Activated CD4-positive, alpha-beta T cell treated with anti-CD3 and anti-CD28 coated beads, Interleukin-2, Interleukin-4, amounts not matched to agents 100 ng/mL and 50 ng/mL, durations not matched to agents 16 hours and 8 hours (primary cell): ENCODE measurements at regions not wholly inside any gene's neighbourhood (a gene's known extent, or its start where the extent isn't known, plus 50 kb on each side); places are given as distances from the start of the nearest gene placed in this dataset.

ENCODE experiments used
- DNase-seq: peaks from one replicate; pipeline ENCODE4 v3.0.0-alpha.2; 2020; ENCODE audit warnings: low spot score

DNA sequence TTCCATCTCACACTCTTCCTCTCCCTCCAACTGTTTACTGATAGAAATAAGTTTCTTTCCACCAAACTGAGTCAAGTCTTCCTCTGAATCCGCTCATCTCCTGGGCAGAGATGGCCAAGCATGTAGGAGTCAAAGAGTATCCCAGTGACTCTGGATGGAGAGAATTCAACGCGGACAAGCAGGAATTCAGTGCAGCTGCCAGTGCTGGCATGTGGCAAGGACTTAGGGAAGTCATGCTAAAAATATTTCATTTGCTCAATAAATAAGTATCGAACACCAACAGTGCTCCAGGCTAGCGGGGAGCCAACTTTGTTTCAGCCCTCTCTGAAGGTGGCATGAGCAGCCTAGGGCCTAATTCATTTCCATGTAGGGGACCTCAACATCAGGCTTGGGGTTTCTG, 351.6 kb upstream of the ZMIZ1 start:
- no peak for DNase-seq

DNA sequence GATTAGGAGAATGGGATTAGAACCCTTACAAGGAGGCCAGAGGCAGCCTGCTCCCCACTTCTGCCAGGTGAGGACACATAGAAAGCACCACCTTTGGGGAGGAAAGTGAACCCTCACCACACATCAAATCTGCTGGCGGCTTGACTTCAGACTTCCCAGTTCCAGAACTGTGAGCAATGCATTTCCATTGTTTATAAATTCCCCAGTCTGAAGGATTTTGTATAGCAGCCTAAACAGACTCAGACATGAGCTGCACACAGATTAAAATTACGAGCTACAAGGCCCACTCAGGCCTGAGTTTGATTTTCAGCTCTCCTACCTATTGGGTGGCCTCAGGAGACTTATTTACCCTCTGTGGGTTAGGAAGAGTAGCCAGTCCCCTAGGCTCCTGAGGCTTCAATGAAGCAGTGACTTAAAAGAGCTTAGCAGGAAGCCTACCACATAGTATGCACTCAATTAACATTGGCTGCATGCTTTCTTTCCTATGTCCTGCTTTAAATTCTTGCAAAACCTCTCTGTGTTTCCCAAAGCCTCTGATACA, 350.7 kb upstream of the ZMIZ1 start:
- no peak for DNase-seq

DNA sequence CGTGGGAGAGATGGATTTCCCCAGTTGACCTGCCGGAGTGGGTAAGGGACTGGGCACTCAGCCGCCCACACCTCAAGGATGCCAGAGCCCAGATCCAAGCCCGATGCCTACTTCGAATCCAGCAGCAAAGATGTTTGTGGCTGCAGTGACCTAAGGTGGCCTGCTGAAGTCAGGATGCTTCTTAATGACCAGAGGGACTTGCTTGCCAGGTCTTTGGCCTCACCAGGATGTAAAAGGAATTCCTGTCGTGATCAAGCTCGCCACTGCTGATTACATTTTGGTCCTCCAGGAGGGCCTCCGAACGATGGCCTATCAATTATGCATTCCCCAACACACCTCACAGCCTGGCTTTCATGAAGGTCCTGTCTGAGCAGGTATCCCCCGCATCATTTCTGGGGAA, 349.5 kb upstream of the ZMIZ1 start:
- DNase-seq = no peak

DNA sequence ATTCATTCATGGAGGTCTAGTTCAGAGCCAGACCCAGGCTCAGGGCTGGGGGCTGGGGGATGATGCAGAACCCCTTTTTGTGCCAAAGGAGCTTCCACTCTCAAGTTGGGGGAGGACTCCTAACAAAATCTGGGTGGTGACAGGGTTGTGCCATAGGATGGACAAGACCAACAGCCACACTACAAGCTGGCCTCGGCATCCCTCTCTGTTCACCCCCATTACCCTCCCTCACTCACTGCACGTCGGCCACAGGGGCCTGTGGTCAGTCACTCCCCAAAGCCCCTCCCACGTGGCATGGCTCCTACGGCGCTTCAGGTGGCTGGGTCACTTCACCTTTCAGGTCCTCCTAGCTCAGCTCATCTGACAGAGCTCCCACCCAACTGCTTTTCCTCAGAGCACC, 348.7 kb upstream of the ZMIZ1 start:
- no peak for DNase-seq

DNA sequence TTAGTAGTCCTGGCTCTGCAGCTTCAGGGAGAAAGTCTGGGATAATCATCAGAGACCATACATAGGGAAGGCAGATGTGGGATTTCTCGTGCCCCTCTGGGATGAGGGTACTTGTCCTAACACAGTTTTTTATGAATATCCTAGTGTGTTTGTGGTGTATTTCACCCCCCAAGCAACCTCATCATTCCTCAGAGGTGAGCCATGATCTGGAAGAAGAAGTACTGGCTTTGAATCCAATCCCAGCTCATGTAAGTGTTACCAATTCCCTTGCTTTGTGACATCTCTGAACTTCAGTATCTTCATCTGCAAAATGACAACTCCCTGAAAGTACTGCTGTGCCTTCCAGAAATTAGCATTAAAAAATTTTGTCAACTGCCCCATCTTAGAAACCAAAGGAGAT, 347.5 kb upstream of the ZMIZ1 start:
- no peak for DNase-seq

- DNase-seq = no peak
These were observed 343.9 kb upstream of the ZMIZ1 start for GRCh38 chr10:78724846-78725245.

- DNase-seq = no peak
These were observed 342.6 kb upstream of the ZMIZ1 start for GRCh38 chr10:78726171-78726570.

- no peak for DNase-seq
These were observed 341.5 kb upstream of the ZMIZ1 start for GRCh38 chr10:78727251-78727650.

DNA sequence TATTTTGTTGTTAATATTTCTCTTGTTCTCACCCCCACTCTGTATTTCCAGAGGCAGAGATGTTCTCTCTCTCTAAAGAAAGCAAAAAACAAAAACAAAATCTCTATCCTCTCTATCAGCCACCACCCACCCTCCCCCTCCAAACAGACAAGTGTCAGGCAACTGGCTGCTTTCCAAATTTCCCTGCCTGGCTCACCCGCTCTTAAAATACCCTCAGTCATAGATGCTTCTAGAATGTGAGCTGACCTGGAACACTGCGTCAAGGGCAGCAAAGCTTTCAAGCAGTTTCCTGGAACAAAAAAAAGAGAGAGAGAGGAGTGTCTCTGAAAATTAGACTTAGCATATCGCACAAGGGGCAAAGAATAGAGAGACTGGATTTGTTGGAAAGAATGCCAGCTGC, 341.0 kb upstream of the ZMIZ1 start:
- no peak for DNase-seq

GRCh38 chr10:78728176-78728575, 340.6 kb upstream of the ZMIZ1 start:
- DNase-seq = no peak

GRCh38 chr10:78729366-78729765, 339.4 kb upstream of the ZMIZ1 start:
- no peak for DNase-seq

- DNase-seq = no peak
These were observed 339.0 kb upstream of the ZMIZ1 start for GRCh38 chr10:78729800-78730199.

GRCh38 chr10:78730754-78731153, 338.0 kb upstream of the ZMIZ1 start:
- no peak for DNase-seq

DNA sequence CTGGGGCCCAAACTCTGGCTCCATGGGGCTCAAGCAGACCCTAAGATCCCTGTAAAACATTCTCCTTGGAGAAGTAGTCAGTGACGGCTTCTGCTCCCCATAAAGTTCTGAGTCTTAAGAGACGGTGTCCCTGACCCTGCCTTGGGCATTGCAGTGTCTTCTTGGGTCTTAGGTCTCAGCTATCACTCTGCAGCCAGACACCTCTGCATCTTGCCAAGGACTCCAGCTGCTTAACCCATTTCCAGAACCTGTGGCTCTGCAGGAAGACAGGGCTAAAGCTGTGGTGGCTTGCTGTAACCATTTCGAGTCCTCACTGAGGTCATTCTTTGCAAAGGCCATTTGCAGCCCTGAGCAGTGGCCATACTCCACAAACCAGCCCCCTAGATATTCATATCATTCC, 337.1 kb upstream of the ZMIZ1 start:
- no peak for DNase-seq

DNA sequence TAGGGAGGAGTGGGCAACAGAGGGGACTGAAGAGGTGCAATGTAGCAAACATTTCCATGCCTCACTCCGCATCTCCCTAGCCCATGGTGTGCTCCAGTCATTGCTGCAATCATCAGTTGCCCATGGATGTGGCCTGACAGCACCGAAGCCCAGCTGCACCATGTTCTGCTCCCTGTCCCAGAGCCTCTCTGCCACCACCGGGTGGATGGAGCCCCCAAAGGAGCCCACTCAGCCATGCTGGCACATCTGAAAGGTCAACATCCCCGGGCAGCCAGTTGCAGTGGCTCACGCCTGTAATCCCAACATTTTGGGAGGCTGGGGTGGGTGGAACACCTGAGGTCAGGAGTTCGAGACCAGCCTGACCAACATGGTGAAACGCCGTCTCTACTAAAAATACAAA, 336.4 kb upstream of the ZMIZ1 start:
- no peak for DNase-seq

DNA sequence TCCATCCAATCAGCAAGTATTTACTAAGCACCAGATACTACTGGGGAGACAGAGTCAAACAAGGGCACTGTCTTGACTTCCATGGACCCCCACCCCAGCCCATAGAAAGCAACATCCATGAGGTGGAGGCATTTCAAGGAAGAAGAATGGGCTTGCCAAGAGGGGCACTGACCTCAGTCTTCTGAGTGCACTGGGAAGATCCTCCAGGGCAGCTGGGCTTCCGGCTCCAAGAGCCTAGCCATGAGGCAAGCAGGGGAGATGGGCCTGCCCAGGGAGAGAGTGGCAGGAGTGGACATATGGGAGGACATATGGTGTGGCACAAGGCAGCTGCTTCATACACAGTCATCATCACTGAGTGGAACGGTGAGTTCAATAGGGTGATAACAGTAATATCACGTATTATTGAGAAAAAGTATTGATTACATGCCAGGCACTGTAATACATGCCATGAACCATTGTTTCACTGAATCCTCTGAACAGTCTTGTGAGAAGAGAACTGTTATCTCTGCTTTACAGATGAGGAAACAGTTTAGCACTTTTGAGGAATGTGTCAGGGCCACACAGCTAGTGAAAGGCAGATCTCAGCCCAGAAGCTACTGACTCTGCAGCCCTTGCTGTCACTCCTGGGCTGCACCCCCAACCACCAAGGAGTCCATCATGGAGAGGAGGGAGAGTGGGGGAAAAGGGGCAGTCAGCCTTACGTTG, 331.7 kb upstream of the ZMIZ1 start:
- no peak for DNase-seq

DNA sequence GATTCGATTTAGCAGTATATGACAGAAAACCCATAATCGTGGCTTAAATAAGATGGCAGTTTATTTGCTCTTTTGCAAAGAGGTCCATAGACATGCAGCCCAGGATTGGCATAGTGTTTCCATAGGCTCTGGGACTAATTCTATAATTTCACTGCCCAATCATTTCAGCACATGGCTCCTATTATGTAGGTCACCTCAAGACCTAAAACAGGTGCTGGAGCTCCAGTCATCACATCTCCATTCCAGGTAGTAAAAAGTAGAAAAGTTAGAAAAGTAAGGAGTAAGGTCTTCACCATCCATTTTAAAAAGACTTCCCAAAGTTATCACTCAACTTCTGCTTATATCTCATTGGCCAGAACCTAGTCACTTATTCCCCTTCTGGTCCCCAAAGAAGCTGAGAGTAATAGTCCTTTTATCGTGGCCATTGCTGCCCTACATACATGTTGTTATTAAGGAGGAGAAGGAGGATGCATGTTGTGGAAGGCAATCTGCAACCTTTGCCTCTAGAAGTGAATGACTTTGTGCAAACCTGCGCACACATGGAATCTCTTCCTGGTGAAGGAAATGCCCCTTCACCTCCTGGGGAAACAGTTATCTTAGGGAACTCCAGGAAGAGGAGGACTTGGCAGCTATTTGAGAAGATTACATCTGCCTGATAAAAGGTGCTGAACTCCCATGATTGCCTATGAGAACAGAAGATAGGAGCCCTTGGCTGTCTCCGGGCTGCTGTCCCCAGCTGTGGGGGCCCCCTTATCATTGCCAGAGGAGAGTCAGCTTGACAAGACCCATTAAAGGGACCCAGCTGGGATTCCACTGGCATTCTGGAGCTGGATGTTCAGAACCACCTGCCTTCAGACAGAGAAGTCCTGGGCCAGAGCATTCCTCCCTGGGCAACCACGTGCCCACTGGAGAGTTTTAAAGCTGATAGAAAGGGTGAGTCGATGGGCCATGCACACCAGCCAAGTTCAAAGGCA, 330.6 kb upstream of the ZMIZ1 start:
- DNase-seq = no peak

- no peak for DNase-seq
These were observed 329.9 kb upstream of the ZMIZ1 start for GRCh38 chr10:78738861-78739260.

DNA sequence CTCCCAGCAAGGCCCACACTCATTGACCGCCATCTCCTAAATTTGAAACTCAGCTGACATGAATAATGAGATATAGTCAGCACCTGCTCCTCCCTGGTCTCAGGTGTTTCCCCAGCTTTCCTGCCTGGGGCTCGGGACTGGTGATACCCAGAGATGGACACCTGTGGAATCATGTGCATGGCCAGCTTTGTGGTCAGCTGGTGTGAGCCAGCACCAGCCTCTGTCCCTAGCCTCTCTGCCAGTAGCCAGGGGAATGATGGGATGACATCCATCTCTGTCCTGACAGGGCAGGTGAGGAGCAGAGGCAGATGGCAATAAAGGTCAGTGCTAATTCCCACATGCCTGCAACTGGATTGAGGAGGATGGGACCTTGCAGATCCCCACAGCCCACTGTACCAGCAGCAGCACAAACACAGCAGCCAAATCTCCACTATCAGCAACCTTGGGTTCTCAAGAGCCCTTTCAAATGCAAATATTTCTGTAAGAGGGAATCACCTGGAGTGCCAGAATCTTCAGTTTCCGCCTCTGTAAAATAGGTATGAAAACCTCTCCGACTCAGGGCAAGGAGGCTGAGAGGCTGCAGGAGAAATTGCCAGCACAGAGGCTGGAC, 329.2 kb upstream of the ZMIZ1 start:
- no peak for DNase-seq

- no peak for DNase-seq
These were observed 327.5 kb upstream of the ZMIZ1 start for GRCh38 chr10:78740976-78741915.

GRCh38 chr10:78742406-78742729, 326.4 kb upstream of the ZMIZ1 start:
- no peak for DNase-seq
